DOHH2 (cell line): ENCODE measurements at regions not wholly inside any gene's neighbourhood (a gene's known extent, or its start where the extent isn't known, plus 50 kb on each side); places are given as distances from the start of the nearest gene placed in this dataset.

ENCODE experiments used
- H3F3A ChIP-seq: fragments of 200-600 bp; sonication (generic), shearing (Covaris generic); 2 replicates; pipeline ENCODE4 v1.6.0; 2016; ENCODE audit warnings: antibody characterized with exemption, mild to moderate bottlenecking; ENCODE audit not compliant: control insufficient read depth, insufficient read depth
- H3K27ac ChIP-seq: fragments of 200-600 bp; sonication (generic); 2 replicates; pipeline ENCODE4 v1.5.1; 2014; ENCODE audit warnings: low read depth, mild to moderate bottlenecking, low read length, moderate library complexity
- H3K27me3 ChIP-seq: fragments of 200-600 bp; sonication (generic); 2 replicates; pipeline ENCODE4 v1.6.1; 2014; ENCODE audit warnings: mild to moderate bottlenecking, low read length, mixed read lengths; ENCODE audit not compliant: control insufficient read depth
- H3K36me3 ChIP-seq: fragments of 200-600 bp; sonication (generic); 2 replicates; pipeline ENCODE4 v1.6.1; 2014; ENCODE audit warnings: mild to moderate bottlenecking, low read length, moderate library complexity, mixed read lengths; ENCODE audit not compliant: control insufficient read depth
- H3K4me1 ChIP-seq: fragments of 200-600 bp; sonication (generic); 2 replicates; pipeline ENCODE4 v1.6.1; 2014; ENCODE audit warnings: mild to moderate bottlenecking, low read length, mixed read lengths; ENCODE audit not compliant: control insufficient read depth
- H3K4me2 ChIP-seq: fragments of 200-600 bp; sonication (generic); 2 replicates; pipeline ENCODE4 v1.6.0; 2014; ENCODE audit warnings: mild to moderate bottlenecking, low read length, moderate library complexity
- H3K4me3 ChIP-seq: fragments of 200-600 bp; sonication (generic); 2 replicates; pipeline ENCODE4 v1.5.1; 2014; ENCODE audit warnings: mild to moderate bottlenecking, low read length, mixed read lengths
- H3K79me2 ChIP-seq: fragments of 200-600 bp; sonication (generic); 2 replicates; pipeline ENCODE4 v1.6.1; 2014; ENCODE audit warnings: mild to moderate bottlenecking, low read length, mixed read lengths; ENCODE audit not compliant: control insufficient read depth
- H3K9me2 ChIP-seq: fragments of 200-600 bp; sonication (generic); replicated peaks from 2 replicates; pipeline ENCODE4 v1.6.1; 2014; ENCODE audit warnings: mild to moderate bottlenecking, low read length, mixed read lengths; ENCODE audit not compliant: control insufficient read depth
- H3K9me3 ChIP-seq: fragments of 200-600 bp; sonication (generic); 2 replicates; pipeline ENCODE4 v1.6.1; 2014; ENCODE audit warnings: antibody characterized with exemption, low read length, mixed read lengths; ENCODE audit not compliant: control insufficient read depth, insufficient read depth
- H4K20me1 ChIP-seq: fragments of 200-600 bp; sonication (generic); 2 replicates; pipeline ENCODE4 v1.6.0; 2014; ENCODE audit warnings: low read depth, mild to moderate bottlenecking, antibody characterized with exemption, low read length, moderate library complexity; ENCODE audit not compliant: control insufficient read depth, insufficient read depth
- CTCF ChIP-seq: fragments of 200-600 bp; sonication (generic); IDR thresholded peaks from one replicate; pipeline ENCODE4 v1.5.1; 2014; ENCODE audit warnings: antibody characterized with exemption, mild to moderate bottlenecking, low read depth, low read length; ENCODE audit not compliant: poor library complexity, severe bottlenecking
- EZH2phosphoT487 ChIP-seq: fragments of 200-600 bp; sonication (generic); IDR thresholded peaks from 2 replicates; pipeline ENCODE4 v1.6.1; 2017; ENCODE audit warnings: borderline replicate concordance, mild to moderate bottlenecking, antibody characterized with exemption, low read length, moderate library complexity, mixed read lengths

GRCh38 chr19:28522545-28522922 lies 690.4 kb downstream of the UQCRFS1 start:
- H4K20me1 ChIP-seq, result no peaks in the 10 kb centered on the region
- no peaks in the 10 kb centered on the region for H3F3A ChIP-seq
- no peaks in the 10 kb centered on the region for H3K9me2 ChIP-seq
- no peaks in the 10 kb centered on the region for H3K4me1 ChIP-seq
- no peaks in the 10 kb centered on the region for H3K27me3 ChIP-seq
- H3K36me3 ChIP-seq, result no peaks in the 10 kb centered on the region
- H3K27ac ChIP-seq, result no peak overlapping the region
- H3K4me2 ChIP-seq, result no peak overlapping the region
- H3K4me3 ChIP-seq, result no peak overlapping the region
- no peaks in the 10 kb centered on the region for H3K79me2 ChIP-seq
- no peaks in the 10 kb centered on the region for H3K9me3 ChIP-seq
- no peak for TF ChIP-seq EZH2phosphoT487
- no peak for TF ChIP-seq CTCF

GRCh38 chr19:28521614-28522544 lies 691.1 kb downstream of the UQCRFS1 start:
- Histone ChIP-seq H3K9me3 (no peaks in the 10 kb centered on the region), H3K4me3 (no peak overlapping the region), H3K79me2 (no peaks in the 10 kb centered on the region), H3K36me3 (no peaks in the 10 kb centered on the region), H3K27ac (no peak overlapping the region), H3K4me2 (no peak overlapping the region), H3K4me1 (no peaks in the 10 kb centered on the region), H3K27me3 (no peaks in the 10 kb centered on the region), H3F3A (no peaks in the 10 kb centered on the region), H3K9me2 (no peaks in the 10 kb centered on the region), H4K20me1 (no peaks in the 10 kb centered on the region)
- TF ChIP-seq CTCF (no peak), EZH2phosphoT487 (no peak)

GRCh38 chr19:28520998-28521568 lies 691.9 kb downstream of the UQCRFS1 start:
- TF ChIP-seq CTCF (no peak), EZH2phosphoT487 (no peak)
- H3F3A ChIP-seq, result no peaks in the 10 kb centered on the region
- H3K27ac ChIP-seq, result no peak overlapping the region
- no peak overlapping the region for H3K4me3 ChIP-seq
- no peaks in the 10 kb centered on the region for H3K9me2 ChIP-seq
- H4K20me1 ChIP-seq, result no peaks in the 10 kb centered on the region
- no peaks in the 10 kb centered on the region for H3K36me3 ChIP-seq
- no peak overlapping the region for H3K4me2 ChIP-seq
- no peaks in the 10 kb centered on the region for H3K27me3 ChIP-seq
- no peaks in the 10 kb centered on the region for H3K79me2 ChIP-seq
- H3K4me1 ChIP-seq, result no peaks in the 10 kb centered on the region
- H3K9me3 ChIP-seq, result no peaks in the 10 kb centered on the region
